HG03378 (cell line): ENCODE measurements at regions not wholly inside any gene's neighbourhood (a gene's known extent, or its start where the extent isn't known, plus 50 kb on each side); places are given as distances from the start of the nearest gene placed in this dataset.
"Not testable (repeated sequence)": the region's sequence is repeated elsewhere in the genome, so short reads cannot be mapped to it uniquely, and the experiment has no call there.

Source experiments
- ATAC-seq: cut with Tn5 transposase; IDR thresholded peaks from one replicate; pipeline ENCODE4 v1.9.1; 2021; ENCODE audit warnings: mild to moderate bottlenecking, moderate library complexity; ENCODE audit not compliant: unreplicated experiment

- ATAC-seq: not testable (repeated sequence)
These were observed 125.3 kb downstream of the GOLGA6L4 start for GRCh38 chr15:84360902-84361301.

- ATAC-seq: not testable (repeated sequence)
These were observed 148.8 kb downstream of the GOLGA6L4 start for GRCh38 chr15:84384421-84384820.

- ATAC-seq: no peak
These were observed 151.5 kb downstream of the GOLGA6L4 start for GRCh38 chr15:84387086-84387485.

GRCh38 chr15:84388201-84388600, 152.6 kb downstream of the GOLGA6L4 start:
- not testable (repeated sequence) for ATAC-seq

- ATAC-seq: not testable (repeated sequence)
These were observed 153.1 kb downstream of the GOLGA6L4 start for GRCh38 chr15:84388638-84389037.

GRCh38 chr15:84390324-84390723, 154.8 kb downstream of the GOLGA6L4 start:
- not testable (repeated sequence) for ATAC-seq

GRCh38 chr15:84391191-84391590, 155.6 kb downstream of the GOLGA6L4 start:
- no peak for ATAC-seq

- not testable (repeated sequence) for ATAC-seq
These were observed 156.4 kb downstream of the GOLGA6L4 start for GRCh38 chr15:84392020-84392419.

- ATAC-seq: not testable (repeated sequence)
These were observed 157.9 kb downstream of the GOLGA6L4 start for GRCh38 chr15:84393386-84393936.

GRCh38 chr15:84393966-84394365, 158.4 kb downstream of the GOLGA6L4 start:
- not testable (repeated sequence) for ATAC-seq

GRCh38 chr15:84395384-84395783, 159.8 kb downstream of the GOLGA6L4 start:
- not testable (repeated sequence) for ATAC-seq

GRCh38 chr15:84395881-84396280, 160.3 kb downstream of the GOLGA6L4 start:
- ATAC-seq: not testable (repeated sequence)

GRCh38 chr15:84397066-84397465, 161.5 kb downstream of the GOLGA6L4 start:
- ATAC-seq: not testable (repeated sequence)

- not testable (repeated sequence) for ATAC-seq
These were observed 162.5 kb downstream of the GOLGA6L4 start for GRCh38 chr15:84398087-84398486.

GRCh38 chr15:84398763-84399701, 163.5 kb downstream of the GOLGA6L4 start:
- ATAC-seq: no peak

GRCh38 chr15:84400017-84400740, 164.6 kb downstream of the GOLGA6L4 start:
- no peak for ATAC-seq

- ATAC-seq: no peak
These were observed 165.2 kb downstream of the GOLGA6L4 start for GRCh38 chr15:84400820-84401219.

- not testable (repeated sequence) for ATAC-seq
These were observed 165.9 kb downstream of the GOLGA6L4 start for GRCh38 chr15:84401461-84401860.

GRCh38 chr15:84401891-84402840, 166.6 kb downstream of the GOLGA6L4 start:
- not testable (repeated sequence) for ATAC-seq
